K562 (cell line): ENCODE measurements at regions not wholly inside any gene's neighbourhood (a gene's known extent, or its start where the extent isn't known, plus 50 kb on each side); places are given as distances from the start of the nearest gene placed in this dataset.

Source experiments
- ATAC-seq: fragments of 200-7000 bp; cut with Tn5 transposase; 3 replicates; pipeline ENCODE4 v1.9.1; 2020; ENCODE audit warnings: moderate library complexity
- BruUV-seq: library from RNA; stranded (reverse); fragments of 400-500 nt; replicated peaks from 2 replicates; lab custom pipeline; 2021; lab: Mats Ljungman, UMichigan
- CTCF ChIA-PET: fragments of 300-600 bp; formaldehyde crosslinking; extraction: SDS; loops from one replicate; lab custom pipeline; 2021; ENCODE audit warnings: low intra/inter-chr PET ratio; lab: Yijun Ruan, JAX
- POLR2A ChIA-PET: fragments of 300-600, 350-650 bp; sonication (Branson Sonifier 250); formaldehyde crosslinking; extraction: SDS; loops from one replicate; lab custom pipeline; 2021; ENCODE audit warnings: antibody characterized with exemption, inconsistent platforms; lab: Yijun Ruan, JAX
- DNase-seq, 4 experiments: peaks; one replicate each; pipeline versions ENCODE4 v3.0.0 to v3.0.0-alpha.2; 2011 to 2018; ENCODE audit warnings: low spot score in 3 of 4, mixed read lengths in 3 of 4; ENCODE audit errors: extremely low read depth in 1 of 4
- FAIRE-seq: peaks from 2 replicates; lab custom pipeline; 2011; peaks lifted over from hg19 to GRCh38; lab: Jason Lieb, UNC
- H2AFZ ChIP-seq: 2 replicates; pipeline ENCODE4 v1.6.0; 2011; ENCODE audit warnings: low read depth, low read length, control low read depth, inconsistent platforms
- H3K27ac ChIP-seq: fragments of 200-600 bp; 3 replicates; pipeline ENCODE4 v1.8.0; 2011; ENCODE audit warnings: low read depth, mild to moderate bottlenecking, control low read depth, inconsistent platforms, low read length, moderate library complexity, mixed read lengths; ENCODE audit errors: extremely low read depth
- H3K27me3 ChIP-seq, 2 experiments: fragments of 300-600 bp in 1 of 2; 2 replicates in 1 of 2; 3 replicates in 1 of 2; pipeline versions ENCODE4 v1.6.0 to v1.8.0; 2011; ENCODE audit warnings: inconsistent platforms in 2 of 2, low read length in 2 of 2, mild to moderate bottlenecking in 1 of 2, mixed read lengths in 1 of 2, moderate library complexity in 1 of 2; ENCODE audit not compliant: control insufficient read depth in 2 of 2, insufficient read depth in 2 of 2
- H3K36me3 ChIP-seq: fragments of 300-600 bp; 3 replicates; pipeline ENCODE4 v1.8.0; 2011; ENCODE audit warnings: mild to moderate bottlenecking, low read length, inconsistent platforms; ENCODE audit not compliant: control insufficient read depth, insufficient read depth
- H3K4me1 ChIP-seq, 2 experiments: fragments of 200-600 bp in 1 of 2; replicated peaks in 1 of 2; 2 replicates in 1 of 2; 3 replicates in 1 of 2; pipeline versions ENCODE4 v1.5.1 to v1.8.0; 2011; ENCODE audit warnings: inconsistent platforms in 2 of 2, low read length in 2 of 2, mild to moderate bottlenecking in 1 of 2, mixed read lengths in 1 of 2, moderate library complexity in 1 of 2; ENCODE audit not compliant: control insufficient read depth in 2 of 2, insufficient read depth in 2 of 2
- H3K4me2 ChIP-seq: 2 replicates; pipeline ENCODE4 v1.6.1; 2011; ENCODE audit warnings: low read length, control low read depth, inconsistent platforms, mixed read lengths; ENCODE audit not compliant: insufficient read depth
- H3K4me3 ChIP-seq: fragments of 200-600 bp; sonication (generic), shearing (Covaris generic); 2 replicates; pipeline ENCODE4 v1.5.1; 2016; ENCODE audit warnings: control low read depth, inconsistent platforms
- H3K79me2 ChIP-seq: fragments of 200-600 bp; 3 replicates; pipeline ENCODE4 v1.8.0; 2011; ENCODE audit warnings: low read length, inconsistent platforms; ENCODE audit not compliant: control insufficient read depth, insufficient read depth
- H3K9ac ChIP-seq, 2 experiments: 2 replicates each; pipeline versions ENCODE4 v1.6.0 to v1.6.1; 2011; ENCODE audit warnings: low read depth in 2 of 2, low read length in 2 of 2, control low read depth in 1 of 2, inconsistent platforms in 1 of 2, mild to moderate bottlenecking in 1 of 2, mixed read lengths in 1 of 2; ENCODE audit not compliant: insufficient read depth in 1 of 2
- H3K9me1 ChIP-seq: one replicate; pipeline ENCODE4 v1.6.0; 2011; ENCODE audit warnings: inconsistent platforms, mild to moderate bottlenecking, low read length, moderate library complexity; ENCODE audit not compliant: control insufficient read depth, insufficient read depth
- H3K9me3 ChIP-seq: replicated peaks from 2 replicates; pipeline ENCODE4 v1.5.1; 2011; ENCODE audit warnings: low read depth, low read length, inconsistent platforms; ENCODE audit not compliant: control insufficient read depth, insufficient read depth
- H4K20me1 ChIP-seq: replicated peaks from 2 replicates; pipeline ENCODE4 v1.6.1; 2011; ENCODE audit warnings: low read length, inconsistent platforms, mixed read lengths; ENCODE audit not compliant: control insufficient read depth, insufficient read depth
- BRF2 ChIP-seq: IDR thresholded peaks from 3 replicates; pipeline ENCODE4 v1.6.1; 2011; ENCODE audit warnings: borderline replicate concordance, mild to moderate bottlenecking; ENCODE audit not compliant: insufficient read length, insufficient read depth
- CBX3 ChIP-seq, 2 experiments: IDR thresholded peaks; 1 replicate in 1 of 2; 2 replicates in 1 of 2; pipeline ENCODE4 v1.6.1; 2012; ENCODE audit warnings: inconsistent platforms in 2 of 2, low read length in 2 of 2, borderline replicate concordance in 1 of 2, control low read depth in 1 of 2
- HNRNPLL ChIP-seq: fragments of 200-400 bp; formaldehyde crosslinking; IDR thresholded peaks from 2 replicates; pipeline ENCODE4 v1.6.1; 2017; ENCODE audit warnings: low read length, low read depth, mild to moderate bottlenecking; ENCODE audit not compliant: poor library complexity, severe bottlenecking
- HSF4 ChIP-seq: fragments of 250-450 bp; sonication (Bioruptor Pico); IDR thresholded peaks from 2 replicates; pipeline ENCODE4 v2.1.2; 2022; ENCODE audit warnings: mild to moderate bottlenecking, moderate library complexity, borderline replicate concordance
- KDM2B ChIP-seq: fragments of 250-450 bp; sonication (Bioruptor Pico); IDR thresholded peaks from 2 replicates; pipeline ENCODE4 v1.8.0; 2021; ENCODE audit warnings: mild to moderate bottlenecking, moderate library complexity
- MCM2 ChIP-seq: fragments of 450-650 bp; IDR thresholded peaks from 2 replicates; pipeline ENCODE4 v1.6.1; 2017; ENCODE audit warnings: low read depth, mild to moderate bottlenecking
- MEIS2 ChIP-seq: fragments of 450-650 bp; IDR thresholded peaks from 2 replicates; pipeline ENCODE4 v1.6.1; 2014; ENCODE audit warnings: mild to moderate bottlenecking; ENCODE audit not compliant: partially characterized antibody
- SMARCA4 ChIP-seq: fragments of 450-650 bp; IDR thresholded peaks from 2 replicates; pipeline ENCODE4 v1.6.1; 2016
- ZBTB8A ChIP-seq: fragments of 450-650 bp; IDR thresholded peaks from 2 replicates; pipeline ENCODE4 v1.6.1; 2018; ENCODE audit warnings: mild to moderate bottlenecking, moderate library complexity; ENCODE audit not compliant: partially characterized antibody
- ZNF347 ChIP-seq: fragments of 450-650 bp; formaldehyde crosslinking; IDR thresholded peaks from 2 replicates; pipeline ENCODE4 v1.4.0; 2020; ENCODE audit warnings: low read depth, mild to moderate bottlenecking, moderate library complexity
- ZNF609 ChIP-seq: sonication (generic); formaldehyde crosslinking; IDR thresholded peaks from 2 replicates; pipeline ENCODE4 v1.8.1; 2023; ENCODE audit warnings: missing genetic modification reagents, mild to moderate bottlenecking, borderline replicate concordance
- WGBS: fragments of 100-300 bp; shearing (Covaris generic); methylation state at CpG from one replicate; pipeline ENCODE4 v1.1.6; 2016; ENCODE audit warnings: low coverage, mixed read lengths; ENCODE audit not compliant: insufficient coverage; ENCODE audit errors: missing lambda C conversion rate; 5-methylcytosine and 5-hydroxymethylcytosine counted together
- in situ Hi-C: fragments of 300-500 bp; cut with MboI; formaldehyde crosslinking; loops from 4 replicates; pipeline ENCODE4 v1.15.0; 2018; ENCODE audit warnings: inconsistent platforms, mixed read lengths
- intact Hi-C: fragments of 100-400 bp; cut with micrococcal nuclease; formaldehyde crosslinking; loops from 2 replicates; pipeline ENCODE4 v1.14.2; 2022

- in situ Hi-C loops, result no loop called here
- FAIRE-seq (no peak), DNase-seq (no peak), ATAC-seq (no peak)
- peaks cover under 1 to 12% of the 10 kb centered on the region in 2 experiments; a peak in 4 of 5 replicates for H3K4me1 ChIP-seq
- H4K20me1 ChIP-seq, result no peaks in the 10 kb centered on the region
- H3K36me3 ChIP-seq, result no peaks in the 10 kb centered on the region
- H3K79me2 ChIP-seq, result no peaks in the 10 kb centered on the region
- intact Hi-C loops, result no loop called here
- H3K4me3 ChIP-seq, result no peak overlapping the region
- no peak overlapping the region for H3K4me2 ChIP-seq
- H3K9me1 ChIP-seq, result no peaks in the 10 kb centered on the region
- H3K27me3 ChIP-seq, result no peaks in the 10 kb centered on the region
- H2AFZ ChIP-seq, result no peak overlapping the region
- TF ChIP-seq HSF4 (CRISPR knock-in tag) (no peak), KDM2B (CRISPR knock-in tag) (no peak), CBX3 (IDR thresholded peaks at IDR 0.05; ENCODE audit: borderline replicate concordance in 1 of 2, low read length in 2 of 2) (no peak), SMARCA4 (no peak)
- no TSS peak for BruUV-seq
- POLR2A ChIA-PET, result no interaction called here
- CTCF ChIA-PET, result no interaction called here
- no peaks in the 10 kb centered on the region for H3K9me3 ChIP-seq
- H3K27ac ChIP-seq, result no peak overlapping the region
- no peak overlapping the region for H3K9ac ChIP-seq
Measured at GRCh38 chr20:40558212-40558611, 130.8 kb downstream of the MAFB start.

GRCh38 chr20:40551125-40551530 is 137.9 kb downstream of the MAFB start:
- no peaks in the 10 kb centered on the region for H3K9me3 ChIP-seq
- no peak for ATAC-seq
- FAIRE-seq, result no peak
- no peak overlapping the region for H3K4me2 ChIP-seq
- no peak overlapping the region for H3K4me3 ChIP-seq
- no peaks in the 10 kb centered on the region for H3K79me2 ChIP-seq
- BruUV-seq, result no TSS peak
- 0% methylated on average over 1 of the region's 1 CpG for WGBS
- no peaks in the 10 kb centered on the region for H3K4me1 ChIP-seq
- ChIA-PET CTCF (no interaction called here), POLR2A (interaction anchor here (0.6 to 0.9 kb wide), 3 partner anchors 10 to 55 kb away, joined by 3 to 4 read pairs (median 3); no protein-coding TSS in a partner anchor)
- no peak for DNase-seq
- H2AFZ ChIP-seq, result no peak overlapping the region
- H3K27me3 ChIP-seq, result no peaks in the 10 kb centered on the region; a peak in 1 of 5 replicates
- intact Hi-C loops, result no loop called here
- H4K20me1 ChIP-seq, result no peaks in the 10 kb centered on the region; the same call in 1 of the 2 replicates
- no peaks in the 10 kb centered on the region for H3K9me1 ChIP-seq
- no peak overlapping the region for H3K9ac ChIP-seq
- no peak overlapping the region for H3K27ac ChIP-seq
- in situ Hi-C loops, result no loop called here
- no peaks in the 10 kb centered on the region for H3K36me3 ChIP-seq
- no peak for TF ChIP-seq ZNF347 (CRISPR knock-in tag)
- TF ChIP-seq ZNF609, result no peak
- no peak for TF ChIP-seq MCM2
- TF ChIP-seq HNRNPLL, result no peak
- TF ChIP-seq ZBTB8A, result no peak
- TF ChIP-seq BRF2, result no peak
- TF ChIP-seq MEIS2, result no peak
